Activated CD8-positive, alpha-beta memory T cell treated with anti-CD3 and anti-CD28 coated beads, Interleukin-2, amount 10 ng/mL, durations not matched to agents 7 days and 5 days (primary cell): ENCODE measurements at regions not wholly inside any gene's neighbourhood (a gene's known extent, or its start where the extent isn't known, plus 50 kb on each side); places are given as distances from the start of the nearest gene placed in this dataset.

Source experiments
- ATAC-seq: fragments of 150-1000 bp; cut with Tn5 transposase; one replicate; pipeline ENCODE4 v1.10.0; 2021; ENCODE audit warnings: moderate library complexity
- CTCF ChIA-PET: fragments of 350-600 bp; sonication (Branson Sonifier 250); formaldehyde crosslinking; loops from one replicate; lab custom pipeline; 2021; ENCODE audit warnings: antibody characterized with exemption; lab: Charles Lee
- DNase-seq: peaks from one replicate; pipeline ENCODE4 v3.0.0-alpha.2; 2020
- H3K27ac Mint-ChIP-seq: one replicate; pipeline ENCODE4 v1.8.0; 2021; ENCODE audit warnings: mild to moderate bottlenecking, mixed read lengths
- H3K27me3 Mint-ChIP-seq: one replicate; pipeline ENCODE4 v1.8.0; 2021; ENCODE audit warnings: mixed read lengths
- H3K36me3 Mint-ChIP-seq: one replicate; pipeline ENCODE4 v1.8.0; 2021; ENCODE audit warnings: mild to moderate bottlenecking, mixed read lengths
- H3K4me1 Mint-ChIP-seq: one replicate; pipeline ENCODE4 v1.8.0; 2021; ENCODE audit warnings: mixed read lengths
- H3K4me3 Mint-ChIP-seq: one replicate; pipeline ENCODE4 v1.8.0; 2021; ENCODE audit warnings: mild to moderate bottlenecking, moderate library complexity, mixed read lengths
- H3K9me3 Mint-ChIP-seq: one replicate; pipeline ENCODE4 v1.8.0; 2022; ENCODE audit warnings: low read depth, mixed read lengths

DNA sequence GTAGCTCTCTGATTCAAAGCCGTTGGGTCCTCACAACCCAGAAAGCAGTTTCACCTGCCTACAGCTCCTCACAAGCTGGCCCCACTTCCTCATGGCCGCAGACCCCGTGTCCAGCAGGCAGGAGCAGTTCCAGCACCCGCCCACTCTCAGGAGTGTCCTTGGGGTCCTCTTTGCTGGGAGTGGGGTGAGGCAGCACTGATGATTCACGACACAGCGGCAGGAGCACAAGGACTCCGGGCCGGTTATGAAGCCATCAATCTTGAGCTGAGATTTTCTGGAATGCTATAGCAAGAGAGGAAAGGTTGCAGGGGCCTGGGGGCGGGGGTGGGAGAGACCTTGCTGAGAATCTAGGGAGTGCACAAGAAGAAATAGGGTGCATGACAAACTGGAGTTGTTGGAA, 311.2 kb downstream of the NXPE2 start:
- DNase-seq (no peak), ATAC-seq (no peak)
- Mint-ChIP-seq H3K4me1 (no peaks in the 10 kb centered on the region), H3K27ac (no peak overlapping the region), H3K36me3 (no peaks in the 10 kb centered on the region), H3K4me3 (no peak overlapping the region), H3K27me3 (no peaks in the 10 kb centered on the region), H3K9me3 (no peaks in the 10 kb centered on the region)
- CTCF ChIA-PET: no interaction called here

DNA sequence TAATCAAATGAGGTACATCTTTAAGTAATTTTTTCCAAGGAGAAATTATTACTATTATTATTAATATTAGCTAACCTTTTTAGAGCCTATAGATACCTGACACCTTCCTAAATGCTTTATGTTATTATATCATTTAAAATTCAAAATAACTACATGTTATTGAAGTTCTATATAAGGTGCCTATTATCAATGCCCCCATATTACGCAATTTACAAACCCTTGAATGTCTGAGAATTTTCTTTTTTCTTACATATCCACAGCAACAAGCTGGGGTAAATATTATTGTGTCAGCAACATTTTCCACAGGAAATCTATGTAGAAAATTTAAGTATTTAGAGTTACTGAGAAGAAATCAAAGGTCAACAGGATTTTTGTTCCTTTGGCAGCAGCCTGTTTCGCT, 327.3 kb downstream of the NXPE2 start:
- ATAC-seq: no peak
- CTCF ChIA-PET: no interaction called here

DNA sequence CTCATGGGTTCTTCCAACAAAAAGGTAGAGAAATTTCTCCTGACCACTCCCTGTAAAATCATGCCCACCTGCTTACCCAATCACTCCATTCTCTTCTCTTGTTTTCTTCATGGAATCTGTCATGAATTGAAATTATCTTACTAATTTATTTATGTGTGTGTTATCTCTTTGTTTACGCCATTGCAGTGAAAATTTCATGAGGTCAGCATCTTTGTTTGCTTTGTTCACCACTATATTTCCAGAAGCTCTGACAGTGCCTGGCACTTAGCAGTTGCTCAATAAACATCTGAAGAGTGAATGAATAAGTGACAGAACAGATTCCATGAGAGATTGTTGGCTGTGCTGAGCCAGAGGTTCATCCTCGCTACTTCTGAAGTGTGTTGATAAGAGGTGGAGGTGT, 329.5 kb downstream of the NXPE2 start:
- H3K9me3 Mint-ChIP-seq: no peaks in the 10 kb centered on the region
- no peaks in the 10 kb centered on the region for H3K4me1 Mint-ChIP-seq
- H3K36me3 Mint-ChIP-seq: no peaks in the 10 kb centered on the region
- DNase-seq: no peak
- H3K4me3 Mint-ChIP-seq: no peak overlapping the region
- H3K27ac Mint-ChIP-seq: no peak overlapping the region
- no peaks in the 10 kb centered on the region for H3K27me3 Mint-ChIP-seq
- CTCF ChIA-PET: no interaction called here
- no peak for ATAC-seq

More for the DNA sequence above, 327.3 kb downstream of the NXPE2 start:
- no peaks in the 10 kb centered on the region for H3K4me1 Mint-ChIP-seq
- H3K36me3 Mint-ChIP-seq: no peaks in the 10 kb centered on the region
- no peaks in the 10 kb centered on the region for H3K27me3 Mint-ChIP-seq
- no peaks in the 10 kb centered on the region for H3K9me3 Mint-ChIP-seq
- no peak for DNase-seq
- H3K4me3 Mint-ChIP-seq: no peak overlapping the region
- no peak overlapping the region for H3K27ac Mint-ChIP-seq

DNA sequence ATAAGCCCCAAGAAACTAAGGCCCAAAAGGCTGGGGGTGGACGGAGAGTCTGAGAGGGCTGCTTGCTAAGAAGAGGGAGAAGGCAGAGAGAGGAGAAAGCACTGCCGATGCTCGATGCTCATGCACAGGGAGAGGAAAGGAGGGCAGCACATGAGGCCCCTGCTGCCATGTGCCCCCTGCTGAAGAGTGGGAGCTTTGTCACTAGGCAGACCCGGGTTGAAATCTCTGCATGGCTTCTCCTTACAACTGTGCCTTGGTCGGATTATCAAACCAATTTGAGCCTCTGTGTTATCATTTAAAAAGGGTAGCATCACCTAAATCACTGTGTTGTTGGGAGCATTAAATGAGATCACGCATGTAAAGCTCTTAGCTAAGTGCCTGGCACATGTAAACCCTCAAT, 330.5 kb downstream of the NXPE2 start:
- no peak overlapping the region for H3K4me3 Mint-ChIP-seq
- CTCF ChIA-PET: no interaction called here
- H3K36me3 Mint-ChIP-seq: no peaks in the 10 kb centered on the region
- no peaks in the 10 kb centered on the region for H3K4me1 Mint-ChIP-seq
- H3K27me3 Mint-ChIP-seq: no peaks in the 10 kb centered on the region
- no peak overlapping the region for H3K27ac Mint-ChIP-seq
- DNase-seq (no peak), ATAC-seq (no peak)
- H3K9me3 Mint-ChIP-seq: no peaks in the 10 kb centered on the region

DNA sequence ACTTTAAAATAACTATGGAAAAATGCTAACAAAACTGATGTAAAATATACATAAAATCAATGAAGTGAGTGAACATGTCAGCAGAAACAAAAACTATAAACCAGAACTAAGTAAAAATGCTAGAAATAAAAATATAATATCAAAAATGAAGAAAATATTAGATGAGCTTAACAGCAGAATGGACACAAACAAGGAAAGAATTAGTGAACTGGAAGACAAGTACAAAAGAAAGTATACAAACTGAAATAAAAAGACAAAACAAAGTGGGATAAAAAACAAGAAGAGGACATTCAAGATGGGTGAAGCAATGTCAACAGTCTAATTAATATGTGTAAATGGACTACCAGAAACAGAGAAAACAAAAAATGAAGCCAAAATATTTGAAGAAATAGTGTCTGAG, 339.2 kb downstream of the NXPE2 start:
- Mint-ChIP-seq H3K4me1 (no peaks in the 10 kb centered on the region), H3K27me3 (no peaks in the 10 kb centered on the region), H3K4me3 (no peak overlapping the region), H3K27ac (no peak overlapping the region), H3K36me3 (no peaks in the 10 kb centered on the region), H3K9me3 (peaks cover 4% of the 10 kb centered on the region)
- CTCF ChIA-PET: no interaction called here
- no peak for ATAC-seq
- no peak for DNase-seq

DNA sequence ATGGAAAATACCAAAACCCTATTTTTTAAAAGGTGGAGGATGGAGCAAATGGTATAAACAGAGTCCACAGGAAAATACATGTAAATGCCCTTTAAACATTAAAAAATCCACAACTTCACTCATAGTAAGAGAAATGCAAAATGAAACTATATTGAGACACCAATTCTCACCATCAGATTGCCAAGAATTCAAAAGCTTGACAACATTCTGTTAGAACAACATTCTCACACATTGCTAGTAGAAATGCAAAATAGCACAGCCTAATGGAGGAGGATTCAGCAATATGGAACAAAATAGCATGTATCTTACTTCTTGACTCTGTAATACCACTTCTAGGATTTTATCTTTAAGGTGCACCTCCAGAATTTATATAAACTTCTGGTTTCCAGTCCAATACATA, 351.8 kb downstream of the NXPE2 start:
- Mint-ChIP-seq H3K27me3 (no peaks in the 10 kb centered on the region), H3K36me3 (no peaks in the 10 kb centered on the region), H3K4me3 (no peak overlapping the region), H3K4me1 (no peaks in the 10 kb centered on the region), H3K9me3 (peaks cover 3% of the 10 kb centered on the region), H3K27ac (no peak overlapping the region)
- CTCF ChIA-PET: no interaction called here
- DNase-seq (no peak), ATAC-seq (no peak)

DNA sequence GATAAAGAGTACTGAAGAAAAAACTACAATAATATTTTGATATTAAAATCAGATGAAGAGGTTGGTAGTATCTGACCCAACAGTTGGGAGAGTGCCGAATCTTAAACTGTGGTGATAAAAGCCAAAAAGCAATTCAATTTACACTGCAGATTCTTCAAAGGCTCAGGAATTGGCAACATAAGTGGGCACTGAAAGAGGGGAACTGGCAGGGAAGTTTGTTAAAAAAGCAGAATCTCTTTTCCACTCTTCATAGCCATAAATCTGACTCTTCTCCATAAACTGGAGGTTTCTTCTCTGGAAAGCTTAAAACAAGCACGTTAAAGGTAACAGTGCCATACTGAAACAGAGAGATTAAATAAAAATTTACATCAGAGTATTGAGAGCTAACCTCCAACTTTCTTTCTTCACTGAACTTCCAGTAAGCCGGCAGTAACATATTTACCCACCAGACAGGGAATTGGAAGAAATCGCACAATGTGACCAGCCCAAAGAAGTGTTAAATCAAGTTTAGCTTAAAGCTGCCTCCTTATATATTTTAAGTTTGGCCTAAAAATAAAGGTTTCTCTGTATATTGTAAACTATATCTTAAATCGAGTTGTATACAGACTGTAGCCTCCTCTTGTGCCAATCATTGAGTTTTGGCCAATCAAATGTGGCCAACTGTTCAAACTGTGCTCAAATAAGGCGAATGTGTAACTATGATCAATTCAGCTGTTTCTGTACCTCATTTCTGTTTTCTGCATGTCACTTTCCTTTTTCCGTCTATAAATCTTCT, 358.3 kb downstream of the NXPE2 start:
- Mint-ChIP-seq H3K27me3 (no peaks in the 10 kb centered on the region), H3K4me1 (no peaks in the 10 kb centered on the region), H3K36me3 (no peaks in the 10 kb centered on the region), H3K27ac (no peak overlapping the region), H3K4me3 (no peak overlapping the region), H3K9me3 (no peaks in the 10 kb centered on the region)
- DNase-seq: no peak
- ATAC-seq: no peak
- CTCF ChIA-PET: no interaction called here

DNA sequence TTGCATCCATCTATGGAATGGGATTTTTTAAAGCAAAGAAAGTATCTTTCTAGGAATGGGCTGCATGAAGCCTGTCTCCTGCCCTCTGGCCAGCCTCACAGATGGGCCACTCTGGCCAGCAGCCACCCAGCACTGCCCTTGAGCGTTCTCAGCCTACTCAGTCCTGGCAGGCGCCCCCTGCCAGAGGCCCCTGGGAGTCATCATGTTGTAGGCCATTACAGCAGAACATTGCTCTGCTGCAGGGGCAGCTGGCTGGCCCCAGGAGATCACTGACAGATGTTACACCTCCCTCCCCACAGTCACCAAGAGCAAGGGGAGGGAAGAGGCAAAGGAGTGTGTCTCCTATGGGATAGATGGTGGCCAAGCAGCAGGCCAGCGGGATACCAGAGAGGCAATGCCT, 363.7 kb downstream of the NXPE2 start:
- no peak overlapping the region for H3K27ac Mint-ChIP-seq
- H3K4me3 Mint-ChIP-seq: no peak overlapping the region
- no peaks in the 10 kb centered on the region for H3K4me1 Mint-ChIP-seq
- no peaks in the 10 kb centered on the region for H3K36me3 Mint-ChIP-seq
- no peaks in the 10 kb centered on the region for H3K9me3 Mint-ChIP-seq
- H3K27me3 Mint-ChIP-seq: no peaks in the 10 kb centered on the region
- DNase-seq: no peak
- CTCF ChIA-PET: no interaction called here
- no peak for ATAC-seq

DNA sequence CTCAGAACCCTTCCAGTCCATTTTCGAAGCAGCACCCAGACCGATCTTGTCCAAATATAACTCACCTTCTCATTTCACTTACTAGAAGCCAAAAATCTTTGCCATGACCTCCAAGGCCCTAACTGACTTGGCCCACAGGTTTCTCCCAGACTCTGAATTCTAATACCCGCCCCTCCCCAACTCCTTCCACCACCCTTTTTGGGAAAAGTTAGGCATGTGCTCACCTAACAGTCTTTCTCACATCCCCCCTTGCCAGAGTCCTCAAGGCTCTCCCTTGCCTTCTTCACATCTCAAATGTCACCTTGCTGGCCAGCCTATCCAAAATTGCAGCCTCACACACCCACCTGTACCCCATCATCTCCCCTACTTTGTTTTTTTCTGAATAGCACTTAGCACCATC, 369.3 kb downstream of the NXPE2 start:
- Mint-ChIP-seq H3K27ac (no peak overlapping the region), H3K4me3 (no peak overlapping the region), H3K9me3 (no peaks in the 10 kb centered on the region), H3K4me1 (no peaks in the 10 kb centered on the region), H3K27me3 (no peaks in the 10 kb centered on the region), H3K36me3 (no peaks in the 10 kb centered on the region)
- no peak for DNase-seq
- CTCF ChIA-PET: no interaction called here
- ATAC-seq: no peak

DNA sequence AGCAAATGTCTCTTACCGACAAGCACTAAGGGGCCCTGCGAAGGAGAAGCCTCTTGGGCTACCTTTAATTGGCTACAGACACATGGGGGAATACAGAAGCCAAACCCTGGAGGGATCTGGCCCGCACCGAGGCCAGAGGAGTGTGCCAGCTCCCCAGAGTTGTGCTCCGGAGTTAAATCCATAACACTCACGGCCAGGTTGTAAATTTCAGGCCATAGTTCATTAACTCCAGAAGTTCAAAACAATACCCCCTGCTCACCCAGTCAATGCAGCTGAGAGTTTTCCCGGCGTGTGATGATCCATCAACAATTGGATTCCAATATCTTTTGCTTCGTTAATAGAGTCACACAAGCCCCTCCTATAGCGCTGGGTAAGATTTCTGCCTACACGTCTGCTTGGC, 371.5 kb downstream of the NXPE2 start:
- Mint-ChIP-seq H3K36me3 (no peaks in the 10 kb centered on the region), H3K4me3 (no peak overlapping the region), H3K27ac (no peak overlapping the region), H3K9me3 (no peaks in the 10 kb centered on the region), H3K4me1 (no peaks in the 10 kb centered on the region), H3K27me3 (no peaks in the 10 kb centered on the region)
- ATAC-seq (no peak), DNase-seq (no peak)
- CTCF ChIA-PET: no interaction called here

DNA sequence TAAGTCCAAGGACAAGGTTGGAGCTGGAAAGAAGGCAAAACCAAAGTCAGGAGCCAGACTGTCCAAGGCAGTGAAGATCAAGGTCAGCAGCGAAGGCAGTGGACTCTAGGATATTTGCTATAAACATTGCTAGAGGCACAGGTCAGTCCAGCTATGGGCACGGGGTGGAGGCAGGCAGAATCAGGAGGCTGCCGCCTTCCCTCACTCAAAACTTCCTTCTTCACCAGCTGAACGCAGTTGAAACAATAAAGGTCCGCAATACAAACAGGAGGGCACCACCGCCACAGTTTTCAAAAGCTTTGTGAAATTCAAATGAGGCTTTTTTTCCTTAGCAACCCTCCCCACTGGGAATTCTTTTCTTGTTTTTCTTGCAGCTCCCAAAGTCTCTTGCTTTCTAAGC, 372.4 kb downstream of the NXPE2 start:
- DNase-seq: no peak
- Mint-ChIP-seq H3K4me1 (no peaks in the 10 kb centered on the region), H3K27me3 (no peaks in the 10 kb centered on the region), H3K27ac (no peak overlapping the region), H3K9me3 (peaks cover under 1% of the 10 kb centered on the region), H3K4me3 (no peak overlapping the region), H3K36me3 (no peaks in the 10 kb centered on the region)
- CTCF ChIA-PET: no interaction called here
- no peak for ATAC-seq

DNA sequence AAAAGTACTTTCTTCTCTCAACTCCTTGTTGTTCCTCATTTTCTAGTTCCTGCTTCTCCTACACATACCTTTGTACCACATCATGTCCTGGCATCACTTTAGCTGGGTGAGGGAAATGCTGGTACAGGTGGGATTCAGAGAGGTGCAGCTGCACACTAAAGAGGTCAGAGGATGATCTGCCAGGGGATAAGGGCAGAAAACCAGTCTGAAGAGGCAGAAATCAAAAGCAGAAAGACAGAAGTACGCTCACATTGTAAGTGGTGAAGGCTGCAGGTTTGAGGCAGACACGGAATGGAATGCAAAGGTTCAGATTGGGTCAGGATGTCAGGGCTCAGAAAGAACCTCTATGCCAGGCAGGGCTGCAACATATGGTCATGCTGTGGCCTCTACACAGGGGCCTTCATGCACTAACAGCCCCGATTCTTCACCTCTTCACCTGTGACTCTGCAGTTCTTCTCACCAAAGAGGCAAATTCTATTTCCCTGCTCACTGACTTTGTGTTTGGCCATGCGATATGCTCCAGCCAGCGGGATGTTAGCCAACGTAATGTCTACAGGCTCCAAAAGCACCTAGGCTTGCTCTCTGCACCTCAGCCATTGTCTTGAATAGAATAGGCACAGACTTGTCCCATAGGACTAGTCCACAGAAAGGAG, 373.7 kb downstream of the NXPE2 start:
- Mint-ChIP-seq H3K27me3 (no peaks in the 10 kb centered on the region), H3K36me3 (no peaks in the 10 kb centered on the region), H3K4me3 (no peak overlapping the region), H3K9me3 (peaks cover 6% of the 10 kb centered on the region), H3K27ac (no peak overlapping the region), H3K4me1 (no peaks in the 10 kb centered on the region)
- CTCF ChIA-PET: no interaction called here
- ATAC-seq: no peak
- DNase-seq: no peak

DNA sequence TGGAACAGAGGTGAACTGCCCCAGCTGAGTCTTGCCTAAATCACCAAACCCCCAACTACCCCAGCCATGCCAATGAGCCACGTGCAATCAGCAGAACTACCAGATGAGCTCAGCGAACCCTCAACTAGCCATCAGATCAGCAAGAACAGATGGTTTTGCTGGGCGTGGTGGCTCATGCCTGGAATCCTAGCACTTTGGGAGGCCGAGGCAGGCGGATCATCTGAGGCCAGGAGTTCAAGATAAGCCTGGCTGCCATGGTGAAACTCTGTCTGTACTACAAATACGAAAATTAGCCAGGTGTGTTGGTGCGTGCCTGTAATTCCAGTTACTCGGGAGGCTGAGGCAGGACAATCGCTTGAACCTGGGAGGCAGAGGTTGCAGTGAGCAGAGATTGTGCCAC, 374.3 kb downstream of the NXPE2 start:
- DNase-seq: no peak
- ATAC-seq: no peak
- no peaks in the 10 kb centered on the region for H3K27me3 Mint-ChIP-seq
- H3K27ac Mint-ChIP-seq: no peak overlapping the region
- CTCF ChIA-PET: no interaction called here
- no peak overlapping the region for H3K4me3 Mint-ChIP-seq
- no peaks in the 10 kb centered on the region for H3K36me3 Mint-ChIP-seq
- H3K9me3 Mint-ChIP-seq: peaks cover 6% of the 10 kb centered on the region
- H3K4me1 Mint-ChIP-seq: no peaks in the 10 kb centered on the region
